ENCODE measurements at regions not wholly inside any gene's neighbourhood (a gene's known extent, or its start where the extent isn't known, plus 50 kb on each side); places are given as distances from the start of the nearest gene placed in this dataset.

DNA sequence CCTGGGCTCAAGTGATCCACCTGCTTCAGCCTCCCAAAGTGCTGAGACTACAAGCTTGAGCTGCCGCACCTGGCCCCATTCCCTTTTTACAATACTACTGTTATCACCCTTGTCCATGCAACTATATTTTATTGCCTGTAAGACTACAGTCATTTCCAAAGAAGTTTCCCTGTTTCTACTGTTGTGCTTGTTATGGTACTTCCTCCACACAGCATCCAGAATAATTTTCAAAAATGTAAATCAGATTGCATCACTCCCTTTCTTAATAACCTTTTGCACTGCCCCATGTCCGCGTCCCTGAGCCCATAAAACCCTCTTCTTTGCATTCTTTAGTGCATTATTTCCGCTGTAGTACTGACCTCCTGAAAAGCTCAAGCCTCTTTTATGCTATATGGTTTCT lies 128.9 kb upstream of the AKIRIN2 start:
- H3K36me3 ChIP-seq (ENCODE audit: control insufficient read depth, insufficient read depth, low read length), result no peaks in the 10 kb centered on the region
- H3K4me3 ChIP-seq (ENCODE audit: low read length), result no peak overlapping the region
- H3K27ac ChIP-seq (ENCODE audit: low read depth, low read length), result no peak overlapping the region
- H3K9ac ChIP-seq (ENCODE audit: low read length), result no peak overlapping the region
- H3K4me1 ChIP-seq (ENCODE audit: control insufficient read depth, insufficient read depth, low read length), result no peaks in the 10 kb centered on the region
- no peaks in the 10 kb centered on the region for H3K27me3 ChIP-seq (ENCODE audit: control insufficient read depth, insufficient read depth, low read length)

- Histone ChIP-seq H3K27me3 (ENCODE audit: control insufficient read depth, insufficient read depth, low read length) (no peaks in the 10 kb centered on the region), H3K36me3 (ENCODE audit: control insufficient read depth, insufficient read depth, low read length) (no peaks in the 10 kb centered on the region), H3K27ac (ENCODE audit: low read depth, low read length) (no peak overlapping the region), H3K4me3 (ENCODE audit: low read length) (no peak overlapping the region), H3K4me1 (ENCODE audit: control insufficient read depth, insufficient read depth, low read length) (no peaks in the 10 kb centered on the region), H3K9ac (ENCODE audit: low read length) (no peak overlapping the region)
These were observed 127.6 kb upstream of the AKIRIN2 start for GRCh38 chr6:87829622-87830121.

DNA sequence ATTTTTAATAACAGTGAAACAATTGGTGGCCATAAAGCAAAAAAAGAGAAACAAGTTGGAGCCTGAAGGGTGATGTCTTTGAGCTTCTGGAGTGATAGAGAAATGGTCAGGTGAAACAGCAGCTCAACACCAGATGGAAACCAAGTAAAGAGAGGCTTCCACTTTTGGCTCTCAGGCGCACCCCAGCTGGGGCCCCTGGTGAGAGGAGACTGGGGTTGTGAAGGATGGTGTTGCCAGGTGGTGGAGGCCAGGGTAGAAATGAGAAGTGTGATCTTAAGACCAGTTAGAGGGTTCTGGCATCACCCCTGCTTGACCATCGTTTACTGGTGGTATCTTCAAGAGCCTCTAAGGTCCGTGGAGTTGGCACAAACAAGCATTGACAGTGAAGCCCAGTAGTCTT lies 126.0 kb upstream of the AKIRIN2 start:
- H3K36me3 ChIP-seq (ENCODE audit: control insufficient read depth, insufficient read depth, low read length), result no peaks in the 10 kb centered on the region
- H3K4me3 ChIP-seq (ENCODE audit: low read length), result no peak overlapping the region
- no peaks in the 10 kb centered on the region for H3K4me1 ChIP-seq (ENCODE audit: control insufficient read depth, insufficient read depth, low read length)
- no peak overlapping the region for H3K9ac ChIP-seq (ENCODE audit: low read length)
- H3K27me3 ChIP-seq (ENCODE audit: control insufficient read depth, insufficient read depth, low read length), result no peaks in the 10 kb centered on the region
- no peak overlapping the region for H3K27ac ChIP-seq (ENCODE audit: low read depth, low read length)

- no peak overlapping the region for H3K9ac ChIP-seq (ENCODE audit: low read length)
- no peak overlapping the region for H3K27ac ChIP-seq (ENCODE audit: low read depth, low read length)
- no peak overlapping the region for H3K4me3 ChIP-seq (ENCODE audit: low read length)
- no peaks in the 10 kb centered on the region for H3K36me3 ChIP-seq (ENCODE audit: control insufficient read depth, insufficient read depth, low read length)
- H3K27me3 ChIP-seq (ENCODE audit: control insufficient read depth, insufficient read depth, low read length), result no peaks in the 10 kb centered on the region
- no peaks in the 10 kb centered on the region for H3K4me1 ChIP-seq (ENCODE audit: control insufficient read depth, insufficient read depth, low read length)
These were observed 125.3 kb upstream of the AKIRIN2 start for GRCh38 chr6:87827346-87827745.

- no peaks in the 10 kb centered on the region for H3K36me3 ChIP-seq (ENCODE audit: control insufficient read depth, insufficient read depth, low read length)
- H3K27ac ChIP-seq (ENCODE audit: low read depth, low read length), result no peak overlapping the region
- H3K27me3 ChIP-seq (ENCODE audit: control insufficient read depth, insufficient read depth, low read length), result no peaks in the 10 kb centered on the region
- H3K9ac ChIP-seq (ENCODE audit: low read length), result no peak overlapping the region
- H3K4me1 ChIP-seq (ENCODE audit: control insufficient read depth, insufficient read depth, low read length), result no peaks in the 10 kb centered on the region
- no peak overlapping the region for H3K4me3 ChIP-seq (ENCODE audit: low read length)
These were observed 124.4 kb upstream of the AKIRIN2 start for GRCh38 chr6:87826424-87826823.

- Histone ChIP-seq H3K9ac (ENCODE audit: low read length) (no peak overlapping the region), H3K4me1 (ENCODE audit: control insufficient read depth, insufficient read depth, low read length) (no peaks in the 10 kb centered on the region), H3K4me3 (ENCODE audit: low read length) (no peak overlapping the region), H3K36me3 (ENCODE audit: control insufficient read depth, insufficient read depth, low read length) (no peaks in the 10 kb centered on the region), H3K27ac (ENCODE audit: low read depth, low read length) (no peak overlapping the region), H3K27me3 (ENCODE audit: control insufficient read depth, insufficient read depth, low read length) (no peaks in the 10 kb centered on the region)
These were observed 123.8 kb upstream of the AKIRIN2 start for GRCh38 chr6:87825821-87826221.

- Histone ChIP-seq H3K4me1 (ENCODE audit: control insufficient read depth, insufficient read depth, low read length) (no peaks in the 10 kb centered on the region), H3K27ac (ENCODE audit: low read depth, low read length) (no peak overlapping the region), H3K4me3 (ENCODE audit: low read length) (no peak overlapping the region), H3K27me3 (ENCODE audit: control insufficient read depth, insufficient read depth, low read length) (no peaks in the 10 kb centered on the region), H3K36me3 (ENCODE audit: control insufficient read depth, insufficient read depth, low read length) (no peaks in the 10 kb centered on the region), H3K9ac (ENCODE audit: low read length) (no peak overlapping the region)
These were observed 123.0 kb upstream of the AKIRIN2 start for GRCh38 chr6:87824958-87825491.

GRCh38 chr6:87822011-87822410 lies 120.0 kb upstream of the AKIRIN2 start:
- H3K4me3 ChIP-seq (ENCODE audit: low read length), result no peak overlapping the region
- H3K9ac ChIP-seq (ENCODE audit: low read length), result no peak overlapping the region
- H3K4me1 ChIP-seq (ENCODE audit: control insufficient read depth, insufficient read depth, low read length), result no peaks in the 10 kb centered on the region
- no peak overlapping the region for H3K27ac ChIP-seq (ENCODE audit: low read depth, low read length)
- no peaks in the 10 kb centered on the region for H3K36me3 ChIP-seq (ENCODE audit: control insufficient read depth, insufficient read depth, low read length)
- no peaks in the 10 kb centered on the region for H3K27me3 ChIP-seq (ENCODE audit: control insufficient read depth, insufficient read depth, low read length)

DNA sequence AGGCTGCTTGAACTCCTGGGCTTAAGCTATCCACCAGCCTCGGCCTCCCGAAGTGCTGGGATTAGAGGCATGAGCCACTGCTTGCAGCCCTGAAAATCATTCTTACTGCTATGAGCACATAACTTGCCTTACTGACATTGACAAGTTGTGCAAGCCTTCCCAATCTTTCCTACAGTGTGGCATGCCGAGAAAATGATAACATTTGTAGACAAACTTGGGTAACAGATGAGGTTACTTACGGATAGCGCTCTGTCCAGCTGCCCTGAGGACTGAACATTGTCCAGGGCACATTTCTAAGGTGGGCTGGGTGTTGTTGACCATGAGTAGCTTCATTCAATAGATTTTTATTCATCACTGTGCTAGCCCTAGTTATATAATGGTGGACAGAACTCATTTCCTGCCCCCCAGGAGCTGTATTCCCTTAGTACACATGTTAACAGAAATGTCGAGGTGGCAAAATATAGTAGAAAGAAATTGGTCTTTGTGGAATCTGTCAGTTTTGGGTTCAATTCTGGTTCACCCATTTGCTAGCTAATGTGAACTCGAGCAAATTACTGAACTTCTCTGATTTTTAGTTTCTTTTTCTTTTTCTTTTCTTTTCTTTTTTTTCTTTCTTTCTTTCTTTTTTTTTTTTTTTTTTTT lies 118.4 kb upstream of the AKIRIN2 start:
- Histone ChIP-seq H3K27ac (ENCODE audit: low read depth, low read length) (no peak overlapping the region), H3K9ac (ENCODE audit: low read length) (no peak overlapping the region), H3K4me3 (ENCODE audit: low read length) (no peak overlapping the region), H3K27me3 (ENCODE audit: control insufficient read depth, insufficient read depth, low read length) (no peaks in the 10 kb centered on the region), H3K36me3 (ENCODE audit: control insufficient read depth, insufficient read depth, low read length) (no peaks in the 10 kb centered on the region), H3K4me1 (ENCODE audit: control insufficient read depth, insufficient read depth, low read length) (no peaks in the 10 kb centered on the region)

DNA sequence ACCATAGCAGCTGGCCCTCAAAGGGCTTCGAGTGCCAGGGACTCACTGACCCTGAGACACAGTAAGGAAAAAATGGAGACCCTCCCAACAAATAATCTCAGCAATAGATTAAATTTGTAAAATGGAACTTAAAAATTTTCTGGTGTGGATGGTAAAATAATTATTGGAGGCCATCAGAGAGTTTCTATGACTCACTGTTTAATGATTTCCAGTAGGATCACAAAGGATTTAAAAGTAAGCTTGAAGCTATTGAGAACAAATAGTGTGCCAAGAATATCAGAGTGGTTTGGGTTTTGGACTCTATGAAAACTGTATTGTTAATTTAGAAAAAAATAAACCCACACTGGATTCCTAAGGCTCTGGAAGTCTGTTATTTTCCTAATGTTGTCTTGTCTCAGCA lies 115.2 kb upstream of the AKIRIN2 start:
- H3K4me3 ChIP-seq (ENCODE audit: low read length), result no peak overlapping the region
- no peaks in the 10 kb centered on the region for H3K4me1 ChIP-seq (ENCODE audit: control insufficient read depth, insufficient read depth, low read length)
- no peak overlapping the region for H3K27ac ChIP-seq (ENCODE audit: low read depth, low read length)
- H3K27me3 ChIP-seq (ENCODE audit: control insufficient read depth, insufficient read depth, low read length), result no peaks in the 10 kb centered on the region
- no peaks in the 10 kb centered on the region for H3K36me3 ChIP-seq (ENCODE audit: control insufficient read depth, insufficient read depth, low read length)
- H3K9ac ChIP-seq (ENCODE audit: low read length), result no peak overlapping the region

GRCh38 chr6:87815449-87815848 lies 113.4 kb upstream of the AKIRIN2 start:
- Histone ChIP-seq H3K27me3 (ENCODE audit: control insufficient read depth, insufficient read depth, low read length) (no peaks in the 10 kb centered on the region), H3K4me1 (ENCODE audit: control insufficient read depth, insufficient read depth, low read length) (no peaks in the 10 kb centered on the region), H3K27ac (ENCODE audit: low read depth, low read length) (no peak overlapping the region), H3K9ac (ENCODE audit: low read length) (no peak overlapping the region), H3K4me3 (ENCODE audit: low read length) (no peak overlapping the region), H3K36me3 (ENCODE audit: control insufficient read depth, insufficient read depth, low read length) (no peaks in the 10 kb centered on the region)

DNA sequence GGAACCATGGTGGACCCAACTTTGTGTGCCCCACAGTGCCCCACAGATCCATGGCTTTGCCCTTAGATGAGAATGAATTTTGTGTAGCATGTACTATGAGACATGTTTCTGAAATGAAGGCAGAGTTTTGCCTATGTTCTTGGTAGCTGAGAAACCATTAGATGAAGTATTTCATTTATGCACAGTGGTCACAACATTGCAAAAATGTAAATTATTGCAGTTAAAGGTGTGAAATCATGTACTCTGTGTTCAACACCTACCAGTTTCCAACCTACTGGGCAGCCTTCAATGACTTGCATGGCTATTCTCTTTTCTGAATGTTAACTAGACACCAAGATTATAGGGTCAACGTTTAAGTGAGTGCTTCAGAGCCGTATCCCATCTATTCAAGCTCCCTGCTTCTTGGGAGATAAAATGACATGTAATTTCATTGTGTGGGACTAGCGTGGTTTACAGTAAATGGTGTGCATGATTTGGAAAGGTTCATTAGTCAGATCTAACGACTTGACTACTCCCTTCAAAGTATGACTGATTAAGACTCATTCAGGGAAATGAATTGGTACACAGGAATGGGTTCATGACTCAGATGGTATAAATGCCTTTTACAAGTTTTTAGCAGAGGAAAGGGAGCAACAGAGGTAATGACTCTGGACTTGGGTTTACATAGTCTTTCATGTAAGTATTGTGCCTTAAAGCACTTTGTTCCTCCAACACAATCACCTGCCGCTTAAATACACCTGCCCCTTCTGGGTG lies 106.1 kb upstream of the AKIRIN2 start:
- H3K27ac ChIP-seq (ENCODE audit: low read depth, low read length), result no peak overlapping the region
- H3K4me3 ChIP-seq (ENCODE audit: low read length), result no peak overlapping the region
- no peaks in the 10 kb centered on the region for H3K27me3 ChIP-seq (ENCODE audit: control insufficient read depth, insufficient read depth, low read length)
- no peak overlapping the region for H3K9ac ChIP-seq (ENCODE audit: low read length)
- H3K36me3 ChIP-seq (ENCODE audit: control insufficient read depth, insufficient read depth, low read length), result no peaks in the 10 kb centered on the region
- H3K4me1 ChIP-seq (ENCODE audit: control insufficient read depth, insufficient read depth, low read length), result no peaks in the 10 kb centered on the region

- Histone ChIP-seq H3K4me3 (ENCODE audit: low read length) (no peak overlapping the region), H3K27ac (ENCODE audit: low read depth, low read length) (no peak overlapping the region), H3K27me3 (ENCODE audit: control insufficient read depth, insufficient read depth, low read length) (no peaks in the 10 kb centered on the region), H3K4me1 (ENCODE audit: control insufficient read depth, insufficient read depth, low read length) (no peaks in the 10 kb centered on the region), H3K36me3 (ENCODE audit: control insufficient read depth, insufficient read depth, low read length) (no peaks in the 10 kb centered on the region), H3K9ac (ENCODE audit: low read length) (no peak overlapping the region)
These were observed 105.4 kb upstream of the AKIRIN2 start for GRCh38 chr6:87807475-87807874.
